ENCODE measurements at regions not wholly inside any gene's neighbourhood (a gene's known extent, or its start where the extent isn't known, plus 50 kb on each side); places are given as distances from the start of the nearest gene placed in this dataset.

DNA sequence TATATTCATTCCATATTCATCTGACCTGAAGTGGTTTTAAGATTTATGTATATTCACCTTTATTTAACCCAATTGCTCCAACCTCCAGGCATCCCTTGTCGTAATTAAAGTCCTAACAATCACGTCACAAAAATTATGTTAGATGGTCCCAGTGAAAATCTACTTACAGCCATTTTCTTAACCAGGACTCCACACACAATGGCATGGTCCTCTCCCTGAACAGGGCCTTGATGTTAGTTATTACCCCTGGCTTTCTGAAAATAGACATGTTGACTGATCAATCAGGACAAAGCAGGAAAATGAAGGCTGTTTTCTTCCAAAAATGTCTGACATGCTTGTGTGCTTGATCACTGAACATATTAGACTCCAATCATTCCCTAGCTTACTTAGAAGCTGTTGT lies 542.7 kb upstream of the SLITRK5 start:
- TF ChIP-seq POLR2A (IDR thresholded peaks at IDR 0.05; ENCODE audit: low read depth, low read length) (no peak), POLR2AphosphoS5 (IDR thresholded peaks at IDR 0.05; ENCODE audit: low read depth, low read length) (no peak)
